SK-N-SH (cell line): ENCODE measurements at regions not wholly inside any gene's neighbourhood (a gene's known extent, or its start where the extent isn't known, plus 50 kb on each side); places are given as distances from the start of the nearest gene placed in this dataset.

Source experiments
- CTCF ChIA-PET: fragments of 300-600, 350-600 bp; formaldehyde crosslinking; extraction: SDS; loops from one replicate; lab custom pipeline; 2021; lab: Yijun Ruan, JAX
- POLR2A ChIA-PET: fragments of 350-600 bp; sonication (Branson Sonifier 250); formaldehyde crosslinking; extraction: SDS; loops from one replicate; lab custom pipeline; 2020; ENCODE audit warnings: antibody characterized with exemption, inconsistent platforms; lab: Yijun Ruan, JAX
- DNase-seq: peaks from one replicate; pipeline ENCODE4 v3.0.0; 2012
- H2AFZ ChIP-seq: fragments of 200-600 bp; sonication (generic); 2 replicates; pipeline ENCODE4 v1.8.1; 2016; ENCODE audit warnings: antibody characterized with exemption, mild to moderate bottlenecking, low read depth
- H3F3A ChIP-seq: fragments of 200-600 bp; sonication (generic); replicated peaks from 2 replicates; pipeline ENCODE3; 2016; ENCODE audit warnings: antibody characterized with exemption, mild to moderate bottlenecking; ENCODE audit not compliant: insufficient read depth
- H3K27ac ChIP-seq, 2 experiments: fragments of 200-500 bp in 1 of 2; fragments of 200-600 bp in 1 of 2; sonication (Bioruptor generic) in 1 of 2; sonication (generic), shearing (Covaris generic) in 1 of 2; 2 replicates each; pipeline versions ENCODE4 v1.5.1 to v1.6.1; 2014 to 2016; ENCODE audit warnings: low read depth in 2 of 2, inconsistent platforms in 1 of 2, low read length in 1 of 2, mild to moderate bottlenecking in 1 of 2, mixed read lengths in 1 of 2
- H3K27me3 ChIP-seq: fragments of 200-600 bp; sonication (generic), shearing (Covaris generic); 2 replicates; pipeline ENCODE4 v1.6.1; 2016; ENCODE audit warnings: mixed run types; ENCODE audit not compliant: insufficient read depth
- H3K36me3 ChIP-seq, 2 experiments: fragments of 200-500 bp in 1 of 2; fragments of 200-600 bp in 1 of 2; sonication (Bioruptor generic) in 1 of 2; sonication (generic) in 1 of 2; replicated peaks in 1 of 2; 2 replicates each; pipeline versions ENCODE3 to v1.5.1; 2014 to 2016; ENCODE audit warnings: low read length in 1 of 2, mild to moderate bottlenecking in 1 of 2; ENCODE audit not compliant: insufficient read depth in 2 of 2, control insufficient read depth in 1 of 2
- H3K4me1 ChIP-seq, 2 experiments: fragments of 200-500 bp in 1 of 2; fragments of 200-600 bp in 1 of 2; sonication (Bioruptor generic) in 1 of 2; sonication (generic), shearing (Covaris generic) in 1 of 2; 2 replicates each; pipeline versions ENCODE4 v1.5.1 to v1.6.1; 2014 to 2016; ENCODE audit warnings: low read depth in 1 of 2, low read length in 1 of 2, mixed run types in 1 of 2; ENCODE audit not compliant: insufficient read depth in 2 of 2, control insufficient read depth in 1 of 2
- H3K4me2 ChIP-seq: fragments of 200-600 bp; sonication (generic), shearing (Covaris generic); 2 replicates; pipeline ENCODE4 v1.6.1; 2017; ENCODE audit warnings: mixed run types
- H3K4me3 ChIP-seq, 2 experiments: fragments of 200-500 bp in 1 of 2; fragments of 200-600 bp in 1 of 2; sonication (Bioruptor generic) in 1 of 2; sonication (generic), shearing (Covaris generic) in 1 of 2; 2 replicates each; pipeline versions ENCODE4 v1.5.1 to v1.8.1; 2014 to 2016; ENCODE audit warnings: low read depth in 2 of 2, inconsistent platforms in 1 of 2, low read length in 1 of 2, mild to moderate bottlenecking in 1 of 2, mixed read lengths in 1 of 2, moderate library complexity in 1 of 2
- H3K79me2 ChIP-seq: fragments of 200-600 bp; sonication (generic); 2 replicates; pipeline ENCODE4 v1.8.1; 2017; ENCODE audit warnings: mild to moderate bottlenecking; ENCODE audit not compliant: insufficient read depth
- H3K9ac ChIP-seq: fragments of 200-600 bp; sonication (generic); 2 replicates; pipeline ENCODE4 v1.6.1; 2017; ENCODE audit warnings: mixed run types
- H3K9me2 ChIP-seq: fragments of 200-600 bp; sonication (generic); 2 replicates; pipeline ENCODE4 v1.6.1; 2017; ENCODE audit warnings: mixed run types
- H3K9me3 ChIP-seq: fragments of 200-600 bp; sonication (generic); 2 replicates; pipeline ENCODE4 v1.6.1; 2017; ENCODE audit warnings: mixed run types, mild to moderate bottlenecking, moderate library complexity
- H4K20me1 ChIP-seq: fragments of 200-600 bp; sonication (generic); 2 replicates; pipeline ENCODE4 v1.6.1; 2017; ENCODE audit warnings: mild to moderate bottlenecking, mixed run types; ENCODE audit not compliant: insufficient read depth
- EP300 ChIP-seq, 2 experiments: IDR thresholded peaks; 2 replicates each; pipeline versions ENCODE4 v1.4.0 to v1.6.1; 2012; ENCODE audit warnings: borderline replicate concordance in 1 of 2, low read depth in 1 of 2, low read length in 1 of 2
- EZH2phosphoT487 ChIP-seq: fragments of 200-600 bp; sonication (generic); IDR thresholded peaks from 2 replicates; pipeline ENCODE4 v1.6.1; 2017; ENCODE audit warnings: low read depth, mixed run types, mild to moderate bottlenecking, antibody characterized with exemption, moderate library complexity, borderline replicate concordance
- FOSL2 ChIP-seq: IDR thresholded peaks from 2 replicates; pipeline ENCODE4 v1.4.0; 2012; ENCODE audit warnings: low read depth, mild to moderate bottlenecking, moderate library complexity, borderline replicate concordance
- FOXM1 ChIP-seq: IDR thresholded peaks from 2 replicates; pipeline ENCODE4 v1.4.0; 2012; ENCODE audit warnings: low read depth, mild to moderate bottlenecking
- GATA2 ChIP-seq: sonication (generic); formaldehyde crosslinking; IDR thresholded peaks from 2 replicates; pipeline ENCODE4 v1.5.0; 2020; ENCODE audit warnings: mild to moderate bottlenecking, missing genetic modification reagents
- JUND ChIP-seq: IDR thresholded peaks from 2 replicates; pipeline ENCODE4 v1.4.0; 2012
- MEF2A ChIP-seq: IDR thresholded peaks from 2 replicates; pipeline ENCODE4 v1.4.0; 2012; ENCODE audit warnings: low read depth, borderline replicate concordance
- MXI1 ChIP-seq: IDR thresholded peaks from 2 replicates; pipeline ENCODE4 v1.6.1; 2012; ENCODE audit warnings: mild to moderate bottlenecking, low read depth, low read length, improper control_type of control experiment
- NFIC ChIP-seq: IDR thresholded peaks from 2 replicates; pipeline ENCODE4 v1.4.0; 2012; ENCODE audit warnings: borderline replicate concordance
- PBX3 ChIP-seq: IDR thresholded peaks from 2 replicates; pipeline ENCODE4; 2012
- POLR2AphosphoS5 ChIP-seq: IDR thresholded peaks from 2 replicates; pipeline ENCODE4 v1.6.1; 2012; ENCODE audit warnings: low read depth, low read length
- RCOR1 ChIP-seq: fragments of 150-350 bp; IDR thresholded peaks from 2 replicates; pipeline ENCODE4 v1.6.1; 2017; ENCODE audit warnings: antibody characterized with exemption, low read length
- SIN3A ChIP-seq: IDR thresholded peaks from 2 replicates; pipeline ENCODE4 v1.6.1; 2012; ENCODE audit warnings: low read depth, mild to moderate bottlenecking, low read length, moderate library complexity, borderline replicate concordance
- TAF1 ChIP-seq: IDR thresholded peaks from 2 replicates; pipeline ENCODE4 v1.6.1; 2012; ENCODE audit warnings: low read depth, mild to moderate bottlenecking, low read length, moderate library complexity, borderline replicate concordance
- TCF12 ChIP-seq: IDR thresholded peaks from 2 replicates; pipeline ENCODE4 v1.4.0; 2012
- TEAD4 ChIP-seq: IDR thresholded peaks from 2 replicates; pipeline ENCODE4 v1.4.0; 2012; ENCODE audit warnings: mild to moderate bottlenecking, borderline replicate concordance; ENCODE audit not compliant: insufficient read depth
- WGBS: methylation state at CpG from one replicate; pipeline ENCODE4 v1.1.6; 2017; ENCODE audit warnings: low lambda C conversion rate; 5-methylcytosine and 5-hydroxymethylcytosine counted together

- no peak for TF ChIP-seq MXI1
- TF ChIP-seq RCOR1, result no peak
- no peak for TF ChIP-seq EZH2phosphoT487
- no peak for TF ChIP-seq MEF2A
- TF ChIP-seq TEAD4, result no peak
- no peak for TF ChIP-seq SIN3A
- no peak for TF ChIP-seq TAF1
These were observed 230.9 kb downstream of the COG6 start (continued) for GRCh38 chr13:39886336-39886735.

- no peaks in the 10 kb centered on the region for H3F3A ChIP-seq
- no peak overlapping the region for H3K4me3 ChIP-seq
- H3K9me3 ChIP-seq, result 0 out of 2 replicates have a peak, but pooled peaks cover 6% of the 10 kb centered on the region
- no peak overlapping the region for H3K4me2 ChIP-seq
- H4K20me1 ChIP-seq, result no peaks in the 10 kb centered on the region
- peak; percentile 58 to 72 for TF ChIP-seq EP300 (IDR thresholded peaks at IDR 0.05; ENCODE audit: borderline replicate concordance in 1 of 2, low read depth in 1 of 2, low read length in 1 of 2)
- no peak for TF ChIP-seq TAF1
- peak; percentile 27 for TF ChIP-seq JUND
- peak; percentile 92 for TF ChIP-seq TCF12
- TF ChIP-seq POLR2AphosphoS5, result peak; percentile 66; the same call in 1 of the 2 replicates
- TF ChIP-seq PBX3, result peak; percentile 80
- TF ChIP-seq EZH2phosphoT487, result no peak
- TF ChIP-seq TEAD4, result peak; percentile 67
- TF ChIP-seq GATA2 (CRISPR knock-in tag), result no peak
- peak; percentile 49; the same call in 1 of the 2 replicates for TF ChIP-seq NFIC
- peak; percentile 48; the same call in 1 of the 2 replicates for TF ChIP-seq FOXM1
- TF ChIP-seq FOSL2, result peak; percentile 40; the same call in 1 of the 2 replicates
- peaks cover 7 to 9% of the 10 kb centered on the region in 2 experiments for H3K4me1 ChIP-seq
- peaks cover 0 to 3% of the 10 kb centered on the region in 2 experiments for H3K36me3 ChIP-seq
- no peak overlapping the region for H2AFZ ChIP-seq
- DNase-seq, result no peak
- H3K27ac ChIP-seq, result peak overlapping the region; percentile 28 to 62; a peak in 2 of 4 replicates
- H3K9ac ChIP-seq, result no peak overlapping the region
- no peaks in the 10 kb centered on the region for H3K79me2 ChIP-seq
- H3K27me3 ChIP-seq, result no peaks in the 10 kb centered on the region
- ChIA-PET CTCF (interaction anchor here (2.0 kb wide), 1 partner anchor 16 kb away, joined by 4 read pairs; no protein-coding TSS in a partner anchor), POLR2A (no interaction called here)
- WGBS, result 25% methylated on average over 2 of the region's 2 CpGs
- no peaks in the 10 kb centered on the region for H3K9me2 ChIP-seq
These were observed 231.9 kb downstream of the COG6 start for GRCh38 chr13:39887387-39887786.
